ENCODE measurements at regions not wholly inside any gene's neighbourhood (a gene's known extent, or its start where the extent isn't known, plus 50 kb on each side); places are given as distances from the start of the nearest gene placed in this dataset.

- H3K27ac ChIP-seq, result no peak overlapping the region
- H3K9me3 ChIP-seq, result no peaks in the 10 kb centered on the region
- H3K4me1 ChIP-seq, result no peaks in the 10 kb centered on the region
- no peak overlapping the region for H3K4me3 ChIP-seq
- no peak for TF ChIP-seq POLR2A (IDR thresholded peaks at IDR 0.05)
- TF ChIP-seq CTCF (IDR thresholded peaks at IDR 0.05 in 4 of 5, conservative IDR thresholded peaks at IDR 0.05 in 1 of 5), result no peak
- DNase-seq (no peak), ATAC-seq (no peak)
- H3K27me3 ChIP-seq, result no peaks in the 10 kb centered on the region
- intact Hi-C loops (cut with DNase I; ENCODE audit: low total_unique reads) (no loop called here), in situ Hi-C loops (cut with MboI; ENCODE audit: low sequenced_read_pairs in 4 of 4) (no loop called here)
- no peaks in the 10 kb centered on the region for H3K36me3 ChIP-seq
Observed at GRCh38 chr3:107034142-107034541, 343.1 kb upstream of the CCDC54 start.

GRCh38 chr3:107035176-107035575 is 342.1 kb upstream of the CCDC54 start:
- Histone ChIP-seq H3K4me3 (no peak overlapping the region), H3K9me3 (no peaks in the 10 kb centered on the region), H3K27ac (no peak overlapping the region), H3K27me3 (no peaks in the 10 kb centered on the region), H3K36me3 (no peaks in the 10 kb centered on the region), H3K4me1 (no peaks in the 10 kb centered on the region)
- in situ Hi-C loops (cut with MboI; ENCODE audit: low sequenced_read_pairs in 4 of 4) (no loop called here), intact Hi-C loops (cut with DNase I; ENCODE audit: low total_unique reads) (no loop called here)
- no peak for ATAC-seq
- no peak for DNase-seq
- no peak for TF ChIP-seq CTCF (IDR thresholded peaks at IDR 0.05 in 4 of 5, conservative IDR thresholded peaks at IDR 0.05 in 1 of 5)
- no peak for TF ChIP-seq POLR2A (IDR thresholded peaks at IDR 0.05)

- Histone ChIP-seq H3K4me3 (no peak overlapping the region), H3K9me3 (no peaks in the 10 kb centered on the region), H3K4me1 (no peaks in the 10 kb centered on the region), H3K27ac (no peak overlapping the region), H3K27me3 (no peaks in the 10 kb centered on the region), H3K36me3 (no peaks in the 10 kb centered on the region)
- in situ Hi-C loops (cut with MboI; ENCODE audit: low sequenced_read_pairs in 4 of 4), result no loop called here
- no peak for TF ChIP-seq POLR2A (IDR thresholded peaks at IDR 0.05)
- no peak for TF ChIP-seq CTCF (IDR thresholded peaks at IDR 0.05 in 4 of 5, conservative IDR thresholded peaks at IDR 0.05 in 1 of 5)
- ATAC-seq (no peak), DNase-seq (no peak)
- intact Hi-C loops (cut with DNase I; ENCODE audit: low total_unique reads), result no loop called here
Observed at GRCh38 chr3:107044677-107045076, 332.6 kb upstream of the CCDC54 start.

GRCh38 chr3:107045791-107046190 is 331.4 kb upstream of the CCDC54 start:
- Histone ChIP-seq H3K9me3 (no peaks in the 10 kb centered on the region), H3K27me3 (no peaks in the 10 kb centered on the region), H3K4me1 (no peaks in the 10 kb centered on the region), H3K36me3 (no peaks in the 10 kb centered on the region), H3K4me3 (no peak overlapping the region), H3K27ac (no peak overlapping the region)
- ATAC-seq (no peak), DNase-seq (no peak)
- intact Hi-C loops (cut with DNase I; ENCODE audit: low total_unique reads), result no loop called here
- TF ChIP-seq CTCF (IDR thresholded peaks at IDR 0.05 in 4 of 5, conservative IDR thresholded peaks at IDR 0.05 in 1 of 5) (no peak), POLR2A (IDR thresholded peaks at IDR 0.05) (no peak)
- in situ Hi-C loops (cut with MboI; ENCODE audit: low sequenced_read_pairs in 4 of 4), result no loop called here

GRCh38 chr3:107055181-107055942 is 321.9 kb upstream of the CCDC54 start:
- no peak for TF ChIP-seq CTCF (IDR thresholded peaks at IDR 0.05 in 4 of 5, conservative IDR thresholded peaks at IDR 0.05 in 1 of 5)
- no peak for TF ChIP-seq POLR2A (IDR thresholded peaks at IDR 0.05)
- intact Hi-C loops (cut with DNase I; ENCODE audit: low total_unique reads) (no loop called here), in situ Hi-C loops (cut with MboI; ENCODE audit: low sequenced_read_pairs in 4 of 4) (loop anchor here in 1 of 4 donors (25.0 kb wide), 1 partner anchor 1368 kb away; no protein-coding TSS in a partner anchor)
- H3K27ac ChIP-seq, result no peak overlapping the region
- no peak overlapping the region for H3K4me3 ChIP-seq
- H3K27me3 ChIP-seq, result no peaks in the 10 kb centered on the region
- DNase-seq (no peak), ATAC-seq (no peak)
- no peaks in the 10 kb centered on the region for H3K4me1 ChIP-seq
- H3K36me3 ChIP-seq, result no peaks in the 10 kb centered on the region
- no peaks in the 10 kb centered on the region for H3K9me3 ChIP-seq
